ENCODE measurements at regions not wholly inside any gene's neighbourhood (a gene's known extent, or its start where the extent isn't known, plus 50 kb on each side); places are given as distances from the start of the nearest gene placed in this dataset.

- TF ChIP-seq ZNF274 (IDR thresholded peaks at IDR 0.05; ENCODE audit: low read depth, low read length), result no peak
- TF ChIP-seq YY1 (IDR thresholded peaks at IDR 0.05; ENCODE audit: insufficient read depth, insufficient read length), result no peak
These were observed 106.3 kb upstream of the TCF4 start for GRCh38 chr18:55694291-55694690.
